CD4-positive, alpha-beta T cell treated with Interleukin-15 for 1 hour (primary cell): ENCODE measurements at regions not wholly inside any gene's neighbourhood (a gene's known extent, or its start where the extent isn't known, plus 50 kb on each side); places are given as distances from the start of the nearest gene placed in this dataset.

Source experiments
- DNase-seq: peaks from one replicate; pipeline ENCODE4 v3.0.0-alpha.2; 2020

DNA sequence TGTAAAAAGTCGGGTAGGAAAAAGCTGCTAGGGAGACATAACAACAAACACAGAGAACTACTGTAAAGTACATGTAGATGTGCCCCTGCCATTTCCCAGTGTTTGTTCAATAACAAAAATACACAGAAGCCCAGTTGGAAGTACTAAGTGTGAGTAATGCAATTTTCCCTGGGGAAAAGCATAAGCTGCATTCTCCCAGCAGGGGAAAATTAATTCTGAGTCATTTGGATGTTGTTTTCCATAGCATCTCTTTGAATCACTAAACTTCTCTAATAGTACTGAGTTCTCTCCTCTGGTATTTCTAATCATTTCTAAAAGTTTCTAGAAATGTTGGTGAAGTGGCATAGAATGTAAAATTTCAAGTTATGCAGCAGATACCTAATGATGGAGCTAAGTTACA is 1114.9 kb downstream of the C4orf33 start:
- no peak for DNase-seq

- DNase-seq, result no peak
Observed at GRCh38 chr4:130214268-130214667, 1118.3 kb downstream of the C4orf33 start.

DNA sequence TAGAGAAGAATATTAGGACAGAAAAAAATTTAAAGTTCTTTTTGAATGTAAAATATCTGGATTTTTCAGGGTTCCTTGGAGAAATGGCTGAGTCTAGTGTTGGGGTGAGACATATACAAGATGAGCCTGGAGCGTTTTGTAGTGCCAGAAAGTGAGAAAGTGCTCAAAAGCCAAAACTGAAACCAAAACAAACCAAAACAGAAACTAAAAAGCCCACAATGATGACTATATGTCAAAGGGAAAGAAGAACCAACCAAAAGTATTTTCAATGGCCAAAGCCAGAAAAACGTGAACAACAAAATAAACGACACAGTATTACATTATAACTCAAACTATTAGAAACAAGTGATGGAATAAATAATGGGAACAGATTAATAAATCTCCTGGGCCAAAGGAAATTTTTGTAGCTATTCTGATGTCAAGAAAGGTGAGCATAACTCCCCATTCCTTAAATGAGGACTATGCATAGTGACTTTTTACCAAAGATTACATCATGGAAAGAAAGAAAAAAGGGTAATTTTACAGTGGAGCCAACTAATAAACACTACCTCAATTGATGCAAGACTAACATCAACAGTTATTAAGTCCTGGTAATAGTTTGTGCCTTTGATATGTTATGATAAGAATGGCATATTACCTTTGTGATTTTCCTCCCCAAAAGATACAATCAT is 1137.6 kb downstream of the C4orf33 start:
- no peak for DNase-seq

DNA sequence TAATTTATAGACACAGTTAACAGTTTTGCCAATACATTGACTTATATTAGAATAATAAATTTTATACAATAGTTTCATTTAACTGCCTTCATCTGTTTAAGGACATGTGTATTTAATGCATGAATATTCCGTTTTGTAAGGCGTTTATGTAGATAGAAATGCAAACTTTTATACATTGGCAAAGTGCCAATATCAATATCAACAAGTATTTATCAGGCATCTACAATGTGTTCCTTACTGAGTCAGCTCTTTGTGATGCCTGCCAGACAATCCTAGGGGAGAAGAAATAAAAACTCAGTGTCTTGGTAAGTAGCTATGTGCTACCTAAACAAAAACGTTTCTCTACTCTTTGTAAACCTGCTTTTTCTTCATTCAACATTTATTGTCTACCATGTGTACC is 1142.2 kb downstream of the C4orf33 start:
- DNase-seq, result no peak

DNA sequence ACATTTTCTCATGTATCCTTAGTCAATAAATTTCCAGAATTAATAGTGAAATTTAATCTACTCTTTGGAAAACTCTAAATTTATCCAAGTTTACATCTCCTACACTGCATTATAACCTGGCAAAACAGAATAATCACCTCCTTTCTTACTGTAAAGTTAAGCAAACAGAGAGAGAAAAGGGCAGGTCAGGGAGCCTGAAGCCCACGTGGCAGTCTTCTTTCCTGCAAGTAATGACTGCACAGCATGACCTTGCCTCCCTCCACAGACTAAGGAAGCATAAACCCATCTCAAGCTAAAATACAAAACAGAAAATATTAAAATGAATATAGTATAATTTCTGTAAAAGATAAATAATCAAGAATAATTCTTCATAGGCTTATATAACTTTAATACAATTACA is 1153.0 kb downstream of the C4orf33 start:
- DNase-seq, result no peak

DNA sequence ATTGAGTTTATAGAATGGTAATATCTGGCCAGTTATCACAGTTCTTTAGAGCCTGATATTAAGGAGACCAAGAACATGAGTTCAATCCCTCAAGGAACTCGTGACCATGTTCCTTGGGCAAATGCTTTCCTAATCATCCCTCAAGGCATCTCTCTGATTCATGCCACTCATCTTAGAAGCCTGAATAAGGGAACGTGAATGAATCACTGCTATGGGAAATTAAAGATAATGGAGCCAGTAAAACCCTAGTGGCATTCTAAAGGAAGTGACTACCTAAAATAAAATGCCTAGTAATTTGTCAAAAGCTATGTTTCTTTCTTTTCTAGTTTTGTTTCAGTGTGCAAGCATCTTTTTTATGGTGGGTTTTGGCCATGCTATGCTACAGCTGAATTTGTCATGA is 1161.3 kb downstream of the C4orf33 start:
- DNase-seq, result no peak

- DNase-seq, result no peak
Observed at GRCh38 chr4:130266814-130267213, 1170.9 kb downstream of the C4orf33 start.

GRCh38 chr4:130288576-130288975 is 1192.6 kb downstream of the C4orf33 start:
- no peak for DNase-seq

DNA sequence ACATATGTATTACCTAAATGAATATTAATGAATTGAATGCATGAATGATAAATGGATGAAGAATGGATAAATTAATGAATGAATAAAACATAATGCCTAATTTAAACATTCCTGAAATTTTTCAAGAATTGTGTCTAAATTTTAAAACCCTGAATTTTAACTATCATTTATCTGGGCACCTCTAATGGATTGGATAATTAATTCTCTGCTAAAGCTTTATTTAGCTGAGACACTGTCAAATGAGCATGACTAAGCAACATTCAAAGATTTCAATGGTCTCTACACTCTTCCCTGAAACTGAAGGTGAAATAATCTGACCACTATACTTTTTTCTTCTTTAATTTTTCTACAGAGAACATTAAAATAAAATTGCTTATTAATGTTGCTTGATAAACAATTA is 1197.7 kb downstream of the C4orf33 start:
- DNase-seq, result no peak

DNA sequence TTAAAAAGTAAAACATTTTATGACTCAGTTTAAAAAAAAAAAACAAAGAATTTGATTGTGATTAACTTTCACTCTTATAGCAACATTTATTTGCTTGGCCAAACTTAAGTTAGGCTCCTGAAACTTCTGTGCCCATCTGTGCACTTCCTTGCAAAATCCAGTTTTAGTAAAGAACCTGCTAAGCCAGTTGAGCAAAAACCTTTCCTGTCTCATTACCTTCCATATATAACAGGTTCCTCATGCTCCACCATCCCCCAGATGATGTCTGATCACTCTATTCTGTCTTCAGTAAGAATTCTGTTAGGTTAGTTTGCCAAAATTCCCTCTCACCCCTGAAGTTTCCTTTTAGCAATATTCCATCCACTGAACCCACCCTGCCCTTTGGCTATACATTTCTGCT is 1200.5 kb downstream of the C4orf33 start:
- DNase-seq, result no peak

- no peak for DNase-seq
Observed at GRCh38 chr4:130306566-130306965, 1210.6 kb downstream of the C4orf33 start.

DNA sequence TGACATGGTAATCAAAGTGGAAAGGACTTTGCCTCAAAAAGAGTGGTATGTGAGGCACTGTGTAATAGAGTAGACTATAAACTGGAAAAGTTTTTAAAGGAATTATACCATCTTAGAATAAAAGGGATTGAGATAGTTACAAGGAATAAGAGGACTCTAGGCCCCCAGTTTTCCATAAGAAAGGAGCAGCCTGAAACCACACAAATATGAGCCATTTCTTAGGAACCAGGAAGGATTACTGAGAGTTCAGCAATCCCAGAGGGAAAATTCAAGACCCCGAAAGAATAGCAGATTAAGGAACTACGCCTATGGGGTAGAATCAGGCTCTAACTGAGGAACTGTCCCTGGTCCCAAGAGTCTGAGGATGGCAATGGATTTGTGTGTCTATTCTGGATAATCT is 1213.3 kb downstream of the C4orf33 start:
- no peak for DNase-seq

DNA sequence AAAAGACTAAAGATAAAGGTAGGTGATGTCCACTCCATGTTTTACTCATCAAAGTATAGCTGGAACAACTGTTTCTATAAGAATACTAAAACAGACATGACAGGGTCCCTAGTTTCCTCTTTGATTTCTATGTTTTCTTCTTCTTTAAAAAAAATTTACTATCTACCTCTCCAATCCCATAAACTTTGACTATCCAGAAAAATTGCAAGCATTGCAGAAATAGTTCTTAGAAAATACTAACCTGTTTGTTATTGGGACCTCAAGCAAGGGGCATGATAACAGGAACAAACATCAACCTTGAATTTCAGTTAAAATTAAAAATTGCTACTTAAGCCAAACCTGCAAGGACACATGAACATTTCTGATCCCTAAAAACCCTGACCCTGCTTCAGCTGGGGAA is 1226.5 kb downstream of the C4orf33 start:
- no peak for DNase-seq

DNA sequence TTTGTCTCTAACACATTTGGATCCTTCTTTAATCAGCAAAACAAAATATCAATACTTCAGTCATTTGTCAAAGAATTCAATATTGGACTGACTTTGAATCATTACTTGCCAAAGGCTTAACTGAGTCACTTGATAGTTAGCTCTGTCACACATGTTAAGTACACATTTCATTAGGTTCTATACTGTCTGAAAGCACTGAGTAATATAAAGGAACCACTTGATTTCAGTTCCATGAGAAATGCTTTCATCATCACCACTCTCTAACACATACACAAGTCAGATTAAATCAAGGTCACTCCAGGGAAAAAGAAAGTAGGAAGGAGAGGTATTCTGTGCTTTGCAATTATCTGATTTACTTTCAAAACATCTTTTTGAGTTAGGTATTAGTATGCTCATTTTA is 1233.1 kb downstream of the C4orf33 start:
- no peak for DNase-seq

GRCh38 chr4:130333241-130333759 is 1237.3 kb downstream of the C4orf33 start:
- no peak for DNase-seq

GRCh38 chr4:130335417-130336194 is 1239.7 kb downstream of the C4orf33 start:
- no peak for DNase-seq

GRCh38 chr4:130336585-130337217 is 1240.7 kb downstream of the C4orf33 start:
- no peak for DNase-seq

DNA sequence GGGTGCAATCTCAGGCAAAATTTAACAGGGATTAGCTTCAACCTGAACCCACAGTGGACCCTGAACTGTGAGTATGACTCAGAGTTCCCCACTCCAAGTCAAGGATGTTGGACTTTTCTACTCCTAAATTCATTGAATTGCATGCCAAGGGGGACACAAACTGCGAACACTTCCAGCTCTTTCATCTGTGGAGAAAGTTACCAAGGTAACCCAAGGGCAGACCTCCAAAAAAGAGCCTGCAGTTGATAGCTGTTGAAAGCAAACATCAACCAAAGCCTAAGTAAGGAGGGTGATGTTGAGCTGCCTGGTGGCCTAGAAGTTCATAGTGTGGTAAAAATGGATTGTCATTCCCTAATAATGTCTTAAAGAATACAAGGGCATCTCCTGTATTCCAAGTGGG is 1242.9 kb downstream of the C4orf33 start:
- no peak for DNase-seq

GRCh38 chr4:130349745-130350144 is 1253.8 kb downstream of the C4orf33 start:
- DNase-seq, result no peak

DNA sequence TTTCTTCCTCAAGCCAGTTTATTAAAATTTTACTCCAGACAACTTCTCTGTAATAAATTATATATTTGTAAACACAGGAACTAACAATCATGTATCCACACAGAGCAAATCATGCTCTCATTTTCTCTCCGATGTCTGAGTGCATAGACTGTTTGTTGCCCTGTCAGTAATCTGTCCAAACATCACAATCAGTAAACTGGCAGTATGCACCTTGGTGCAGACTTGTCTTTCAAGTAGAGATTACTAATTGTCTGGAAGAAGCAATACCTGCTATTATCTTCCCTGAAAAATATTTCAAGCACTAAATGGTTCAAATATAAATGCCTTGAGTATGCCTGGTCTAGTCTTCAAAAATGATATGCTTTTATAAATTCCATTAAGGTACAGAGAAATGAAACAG is 1260.9 kb downstream of the C4orf33 start:
- DNase-seq, result no peak

DNA sequence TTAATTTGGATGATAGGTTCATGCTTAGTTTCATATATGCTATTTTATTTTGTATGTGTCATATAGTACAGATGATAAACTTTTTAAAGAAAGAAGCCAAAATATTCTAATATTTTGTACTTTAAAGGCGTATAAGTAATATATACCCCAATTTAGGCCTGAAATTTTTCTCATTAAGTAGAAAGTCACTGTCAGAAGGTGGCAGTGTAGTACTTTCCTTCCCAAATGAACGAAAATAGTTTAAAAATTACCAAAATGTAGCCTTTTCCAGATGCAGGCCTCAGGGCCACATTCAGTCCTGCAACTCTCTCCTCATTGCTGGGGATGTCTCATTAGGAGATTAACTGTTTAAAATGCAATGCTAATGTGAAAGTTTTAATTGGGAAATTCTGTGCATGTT is 1263.6 kb downstream of the C4orf33 start:
- DNase-seq, result no peak

GRCh38 chr4:130361616-130362015 is 1265.7 kb downstream of the C4orf33 start:
- DNase-seq, result no peak

GRCh38 chr4:130368668-130369067 is 1272.7 kb downstream of the C4orf33 start:
- DNase-seq, result no peak

DNA sequence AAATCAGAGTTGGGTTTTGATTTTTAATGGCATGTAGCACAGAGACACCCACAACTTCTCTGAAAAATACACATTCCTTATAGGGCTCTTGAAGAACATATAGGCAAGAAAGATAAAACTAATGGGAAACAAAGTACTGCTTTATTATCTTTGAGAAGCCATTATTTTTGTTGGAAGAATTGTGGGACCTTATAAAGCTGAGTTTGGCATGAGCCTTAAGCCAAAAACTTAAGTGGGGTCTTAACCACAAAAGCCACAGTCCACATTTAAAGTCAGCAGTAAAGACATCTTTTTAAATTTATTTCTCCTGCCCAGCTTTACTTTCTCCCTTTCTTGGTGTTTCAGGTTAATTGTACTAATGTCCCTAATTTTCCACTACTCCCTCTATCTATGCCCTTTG is 1297.3 kb downstream of the C4orf33 start:
- DNase-seq, result no peak
